A673 (cell line): ENCODE measurements at regions not wholly inside any gene's neighbourhood (a gene's known extent, or its start where the extent isn't known, plus 50 kb on each side); places are given as distances from the start of the nearest gene placed in this dataset.

Experiments
- EZH2 ChIP-seq: fragments of 200-600 bp; sonication (generic); IDR thresholded peaks from 2 replicates; pipeline ENCODE4 v1.6.1; 2017; ENCODE audit warnings: borderline replicate concordance, low read depth, mild to moderate bottlenecking, mixed read lengths, antibody characterized with exemption, low read length; ENCODE audit not compliant: poor library complexity, severe bottlenecking
- TF ChIP-seq, protein P1 (sequence below): fragments of 300-800, 200-600 bp; sonication (generic); conservative IDR thresholded peaks from 2 replicates; pipeline ENCODE4 v1.5.1; 2017; ENCODE audit warnings: low read depth, mild to moderate bottlenecking, antibody characterized with exemption, low read length, moderate library complexity, mixed read lengths

DNA sequence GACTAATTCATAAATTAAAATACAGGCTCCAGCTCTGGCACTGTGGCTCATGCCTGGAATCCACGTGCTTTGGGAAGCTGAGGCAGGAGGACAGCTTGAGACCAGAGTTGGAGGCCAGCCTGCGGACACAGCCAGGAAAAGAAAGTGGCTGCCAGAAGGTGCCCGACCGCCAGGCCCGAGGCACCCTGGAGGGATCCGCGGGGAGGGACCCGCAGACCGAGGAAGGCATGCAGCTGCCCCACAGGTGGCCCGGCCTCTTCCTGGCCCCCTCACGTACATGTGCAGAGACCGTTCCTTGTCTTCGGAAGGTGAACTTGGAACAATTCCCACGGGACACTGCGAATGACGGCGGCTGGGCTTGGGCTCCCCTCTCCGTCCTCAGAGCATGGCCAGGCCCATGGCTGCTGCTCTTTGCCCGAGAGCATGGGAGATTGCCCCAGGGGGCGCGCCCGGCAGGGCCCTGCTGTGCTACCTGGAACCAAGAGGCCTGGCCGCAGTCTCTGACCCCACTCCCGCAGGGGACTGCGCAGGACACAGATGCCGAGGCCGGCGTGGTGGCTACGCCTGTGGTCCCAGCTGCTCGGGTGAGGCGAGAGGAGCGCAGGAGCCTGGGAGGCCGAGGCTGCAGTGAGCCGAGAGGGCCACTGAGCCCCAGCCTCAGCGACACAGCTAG, 55.6 kb upstream of the IMP4 start:
- TF ChIP-seq, protein P1, sequence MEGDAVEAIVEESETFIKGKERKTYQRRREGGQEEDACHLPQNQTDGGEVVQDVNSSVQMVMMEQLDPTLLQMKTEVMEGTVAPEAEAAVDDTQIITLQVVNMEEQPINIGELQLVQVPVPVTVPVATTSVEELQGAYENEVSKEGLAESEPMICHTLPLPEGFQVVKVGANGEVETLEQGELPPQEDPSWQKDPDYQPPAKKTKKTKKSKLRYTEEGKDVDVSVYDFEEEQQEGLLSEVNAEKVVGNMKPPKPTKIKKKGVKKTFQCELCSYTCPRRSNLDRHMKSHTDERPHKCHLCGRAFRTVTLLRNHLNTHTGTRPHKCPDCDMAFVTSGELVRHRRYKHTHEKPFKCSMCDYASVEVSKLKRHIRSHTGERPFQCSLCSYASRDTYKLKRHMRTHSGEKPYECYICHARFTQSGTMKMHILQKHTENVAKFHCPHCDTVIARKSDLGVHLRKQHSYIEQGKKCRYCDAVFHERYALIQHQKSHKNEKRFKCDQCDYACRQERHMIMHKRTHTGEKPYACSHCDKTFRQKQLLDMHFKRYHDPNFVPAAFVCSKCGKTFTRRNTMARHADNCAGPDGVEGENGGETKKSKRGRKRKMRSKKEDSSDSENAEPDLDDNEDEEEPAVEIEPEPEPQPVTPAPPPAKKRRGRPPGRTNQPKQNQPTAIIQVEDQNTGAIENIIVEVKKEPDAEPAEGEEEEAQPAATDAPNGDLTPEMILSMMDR: no peak
- TF ChIP-seq EZH2: no peak
